ENCODE measurements at regions not wholly inside any gene's neighbourhood (a gene's known extent, or its start where the extent isn't known, plus 50 kb on each side); places are given as distances from the start of the nearest gene placed in this dataset.

GRCh38 chr10:36232935-36233334 is 590.8 kb upstream of the FZD8 start:
- no peak for TF ChIP-seq CTCF (IDR thresholded peaks at IDR 0.05)
- no peak overlapping the region for H3K27ac ChIP-seq (ENCODE audit: low read depth in 1 of 2, low read length in 2 of 2)
- H3K9me3 Mint-ChIP-seq, result peaks cover 0 to 7% (median 2%) of the 10 kb centered on the region in 7 donors
- no peaks in the 10 kb centered on the region for H3K27me3 Mint-ChIP-seq (ENCODE audit: low read depth in 3 of 3)
- H3K9me3 ChIP-seq (replicated peaks in 1 of 2; ENCODE audit: control insufficient read depth in 1 of 2, insufficient read depth in 1 of 2, low read length in 2 of 2), result peaks cover 0 to 6% of the 10 kb centered on the region in 2 donors
- H3K27me3 ChIP-seq (ENCODE audit: control insufficient read depth in 2 of 2, insufficient read depth in 2 of 2, low read length in 2 of 2), result no peaks in the 10 kb centered on the region
- no peaks in the 10 kb centered on the region for H4K20me1 ChIP-seq (ENCODE audit: insufficient read depth, low read length)
- H3K4me3 Mint-ChIP-seq, result no peak overlapping the region
- H2AFZ ChIP-seq (ENCODE audit: insufficient read depth, low read depth, low read length, poor library complexity, severe bottlenecking), result no peak overlapping the region
- H3K79me2 ChIP-seq (ENCODE audit: insufficient read depth, low read length), result no peaks in the 10 kb centered on the region
- DNase-seq, result no peak
- no peaks in the 10 kb centered on the region for H3K4me1 ChIP-seq (ENCODE audit: control insufficient read depth in 1 of 2, insufficient read depth in 2 of 2, low read length in 2 of 2)
- WGBS (ENCODE audit: insufficient coverage), result 60% methylated on average over 1 of the region's 3 CpGs
- H3K4me2 ChIP-seq (replicated peaks; ENCODE audit: extremely low read depth, low read length, poor library complexity, severe bottlenecking), result no peak overlapping the region
- no peaks in the 10 kb centered on the region for H3K36me3 Mint-ChIP-seq
- intact Hi-C loops (cut with micrococcal nuclease), result no loop called here
- no peak overlapping the region for H3K9ac ChIP-seq (ENCODE audit: insufficient read depth, low read length, poor library complexity, severe bottlenecking)
- no peak overlapping the region for H3K4me3 ChIP-seq (replicated peaks in 1 of 3; ENCODE audit: low read depth in 2 of 3, low read length in 3 of 3)
- no peaks in the 10 kb centered on the region for H3K36me3 ChIP-seq (replicated peaks in 1 of 2; ENCODE audit: control insufficient read depth in 1 of 2, insufficient read depth in 2 of 2, low read length in 2 of 2)
- no peaks in the 10 kb centered on the region for H3K4me1 Mint-ChIP-seq
- no peak overlapping the region for H3K27ac Mint-ChIP-seq

DNA sequence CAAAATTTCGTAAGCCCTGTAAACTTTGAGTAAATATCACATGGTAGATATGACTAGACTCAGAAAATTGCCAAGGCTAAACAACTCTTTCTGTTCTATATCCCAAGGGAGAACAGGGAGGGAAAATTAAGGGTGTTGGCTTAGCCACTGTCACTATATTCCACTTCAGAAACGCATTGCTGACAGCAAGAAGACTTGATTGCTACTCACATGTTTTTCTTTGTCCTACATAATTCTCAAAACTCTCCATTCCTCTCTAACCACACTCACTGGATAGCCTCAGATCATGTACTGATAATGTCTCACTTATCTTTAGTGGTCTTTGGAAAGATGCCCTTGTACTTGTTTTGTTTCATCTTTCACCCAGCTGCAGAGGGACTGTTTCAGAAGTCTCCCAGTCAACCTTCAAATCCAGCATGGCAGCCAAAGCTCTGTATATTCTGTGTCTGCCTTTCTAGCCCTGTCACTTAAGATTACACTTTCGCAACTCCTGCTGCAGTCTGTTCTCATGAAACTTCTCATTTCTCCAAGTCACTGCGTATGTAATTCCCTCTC is 582.4 kb upstream of the FZD8 start:
- Histone ChIP-seq H3K27me3 (ENCODE audit: control insufficient read depth in 2 of 2, insufficient read depth in 2 of 2, low read length in 2 of 2) (no peaks in the 10 kb centered on the region), H3K27ac (ENCODE audit: low read depth in 1 of 2, low read length in 2 of 2) (no peak overlapping the region), H3K4me1 (ENCODE audit: control insufficient read depth in 1 of 2, insufficient read depth in 2 of 2, low read length in 2 of 2) (no peaks in the 10 kb centered on the region), H3K36me3 (replicated peaks in 1 of 2; ENCODE audit: control insufficient read depth in 1 of 2, insufficient read depth in 2 of 2, low read length in 2 of 2) (no peaks in the 10 kb centered on the region), H3K4me2 (replicated peaks; ENCODE audit: extremely low read depth, low read length, poor library complexity, severe bottlenecking) (no peak overlapping the region), H3K4me3 (replicated peaks in 1 of 3; ENCODE audit: low read depth in 2 of 3, low read length in 3 of 3) (no peak overlapping the region), H3K9ac (ENCODE audit: insufficient read depth, low read length, poor library complexity, severe bottlenecking) (no peak overlapping the region), H3K9me3 (replicated peaks in 1 of 2; ENCODE audit: control insufficient read depth in 1 of 2, insufficient read depth in 1 of 2, low read length in 2 of 2) (peaks cover 7% of the 10 kb centered on the region in 2 donors), H3K79me2 (ENCODE audit: insufficient read depth, low read length) (no peaks in the 10 kb centered on the region), H2AFZ (ENCODE audit: insufficient read depth, low read depth, low read length, poor library complexity, severe bottlenecking) (no peak overlapping the region), H4K20me1 (ENCODE audit: insufficient read depth, low read length) (no peaks in the 10 kb centered on the region)
- peaks cover 0 to 11% (median 3%) of the 10 kb centered on the region in 7 donors for H3K9me3 Mint-ChIP-seq
- no peak overlapping the region for H3K4me3 Mint-ChIP-seq
- H3K27ac Mint-ChIP-seq, result no peak overlapping the region
- no peaks in the 10 kb centered on the region for H3K36me3 Mint-ChIP-seq
- H3K27me3 Mint-ChIP-seq (ENCODE audit: low read depth in 3 of 3), result no peaks in the 10 kb centered on the region
- WGBS (ENCODE audit: insufficient coverage), result 90% methylated on average over 3 of the region's 4 CpGs
- H3K4me1 Mint-ChIP-seq, result no peaks in the 10 kb centered on the region
- no peak for TF ChIP-seq CTCF (IDR thresholded peaks at IDR 0.05)
- no peak for DNase-seq
- intact Hi-C loops (cut with micrococcal nuclease), result no loop called here
